HL-60 (cell line): ENCODE measurements at regions not wholly inside any gene's neighbourhood (a gene's known extent, or its start where the extent isn't known, plus 50 kb on each side); places are given as distances from the start of the nearest gene placed in this dataset.

Experiments used
- CTCF ChIP-seq: IDR thresholded peaks from one replicate; pipeline ENCODE4 v1.5.1; 2011; ENCODE audit warnings: low read length, control low read depth, inconsistent platforms; ENCODE audit not compliant: insufficient read depth
- GABPA ChIP-seq: IDR thresholded peaks from 2 replicates; pipeline ENCODE4 v1.6.1; 2012; ENCODE audit warnings: low read depth
- POLR2AphosphoS5 ChIP-seq: IDR thresholded peaks from 2 replicates; pipeline ENCODE4 v1.6.1; 2012; ENCODE audit warnings: low read depth
- REST ChIP-seq: IDR thresholded peaks from 2 replicates; pipeline ENCODE4 v1.6.1; 2012; ENCODE audit warnings: low read depth; ENCODE audit not compliant: insufficient replicate concordance

- TF ChIP-seq CTCF (no peak), POLR2AphosphoS5 (no peak), REST (no peak), GABPA (no peak)
Observed at GRCh38 chr3:26894443-26894842, 271.9 kb downstream of the LRRC3B start.
